GM13976 (cell line): ENCODE measurements at regions not wholly inside any gene's neighbourhood (a gene's known extent, or its start where the extent isn't known, plus 50 kb on each side); places are given as distances from the start of the nearest gene placed in this dataset.

Experiments used
- DNase-seq: peaks from one replicate; pipeline ENCODE4 v3.0.0; 2012; ENCODE audit warnings: low spot score
- in situ Hi-C: fragments of 300-500 bp; cut with MboI; formaldehyde crosslinking; loops from one replicate; pipeline ENCODE4 v1.12.0; 2022; ENCODE audit warnings: low sequenced_read_pairs, mixed read lengths, inconsistent platforms; ENCODE audit not compliant: unreplicated experiment
- TF ChIP-seq, protein P1 (sequence below): IDR thresholded peaks from 2 replicates; pipeline ENCODE4 v1.5.1; 2012; ENCODE audit warnings: borderline replicate concordance, mild to moderate bottlenecking; ENCODE audit not compliant: insufficient read depth; ENCODE audit errors: extremely low read depth, missing control alignments, control extremely low read depth

DNA sequence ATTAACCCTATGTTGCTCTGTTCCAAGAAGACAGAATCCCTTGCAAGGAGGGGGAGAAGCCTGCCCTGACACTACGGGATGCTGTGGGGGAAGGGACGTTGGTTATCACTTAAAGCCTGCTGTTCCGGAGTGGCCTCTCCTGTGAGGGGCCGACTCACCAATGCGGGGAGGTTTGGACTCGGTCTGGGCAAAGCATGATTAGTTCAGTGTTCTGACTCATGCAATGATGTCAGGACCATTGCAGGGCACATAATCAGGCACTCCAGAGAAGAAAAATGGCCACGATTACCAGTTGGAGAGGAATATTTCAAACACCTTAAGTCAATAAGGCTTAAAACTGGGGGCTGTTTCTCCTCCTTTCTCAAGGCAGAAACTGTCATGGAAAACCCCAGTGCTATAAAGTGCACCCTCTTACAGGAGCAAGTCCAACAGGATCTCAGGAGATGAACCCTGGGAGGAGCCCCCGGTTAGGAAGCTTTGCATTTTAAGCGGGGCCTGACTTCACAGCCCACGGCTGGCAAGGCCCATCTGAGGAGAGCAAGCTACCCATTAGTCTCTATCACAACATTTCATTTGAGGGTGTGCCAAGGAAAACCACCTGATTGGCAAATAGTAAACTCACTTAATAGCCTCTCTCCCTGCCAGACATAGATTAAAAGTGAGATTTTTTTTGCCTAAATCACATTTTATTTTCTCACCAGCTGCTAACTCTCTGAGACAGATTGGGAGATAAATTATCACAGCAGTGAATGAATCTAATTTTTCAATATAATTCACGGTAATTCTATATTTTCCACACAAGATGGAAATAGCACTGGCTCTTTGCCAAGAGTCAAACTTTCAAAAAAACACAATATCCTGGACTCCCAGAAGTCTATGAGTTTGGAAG is 202.5 kb downstream of the C1orf94 start:
- in situ Hi-C loops = no loop called here
- no peak for DNase-seq

GRCh38 chr1:34379911-34380310 is 203.2 kb downstream of the C1orf94 start:
- DNase-seq = no peak
- in situ Hi-C loops = no loop called here
- TF ChIP-seq, protein P1, sequence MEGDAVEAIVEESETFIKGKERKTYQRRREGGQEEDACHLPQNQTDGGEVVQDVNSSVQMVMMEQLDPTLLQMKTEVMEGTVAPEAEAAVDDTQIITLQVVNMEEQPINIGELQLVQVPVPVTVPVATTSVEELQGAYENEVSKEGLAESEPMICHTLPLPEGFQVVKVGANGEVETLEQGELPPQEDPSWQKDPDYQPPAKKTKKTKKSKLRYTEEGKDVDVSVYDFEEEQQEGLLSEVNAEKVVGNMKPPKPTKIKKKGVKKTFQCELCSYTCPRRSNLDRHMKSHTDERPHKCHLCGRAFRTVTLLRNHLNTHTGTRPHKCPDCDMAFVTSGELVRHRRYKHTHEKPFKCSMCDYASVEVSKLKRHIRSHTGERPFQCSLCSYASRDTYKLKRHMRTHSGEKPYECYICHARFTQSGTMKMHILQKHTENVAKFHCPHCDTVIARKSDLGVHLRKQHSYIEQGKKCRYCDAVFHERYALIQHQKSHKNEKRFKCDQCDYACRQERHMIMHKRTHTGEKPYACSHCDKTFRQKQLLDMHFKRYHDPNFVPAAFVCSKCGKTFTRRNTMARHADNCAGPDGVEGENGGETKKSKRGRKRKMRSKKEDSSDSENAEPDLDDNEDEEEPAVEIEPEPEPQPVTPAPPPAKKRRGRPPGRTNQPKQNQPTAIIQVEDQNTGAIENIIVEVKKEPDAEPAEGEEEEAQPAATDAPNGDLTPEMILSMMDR = no peak

More for the DNA sequence above, 202.5 kb downstream of the C1orf94 start:
- TF ChIP-seq, protein P1 = no peak

- no peak for DNase-seq
- TF ChIP-seq, protein P1 = no peak
- in situ Hi-C loops = no loop called here
Measured at GRCh38 chr1:34380526-34381124, 203.9 kb downstream of the C1orf94 start.

- DNase-seq = no peak
- in situ Hi-C loops = no loop called here
- TF ChIP-seq, protein P1 = no peak
Measured at GRCh38 chr1:34389974-34390373, 213.3 kb downstream of the C1orf94 start.

DNA sequence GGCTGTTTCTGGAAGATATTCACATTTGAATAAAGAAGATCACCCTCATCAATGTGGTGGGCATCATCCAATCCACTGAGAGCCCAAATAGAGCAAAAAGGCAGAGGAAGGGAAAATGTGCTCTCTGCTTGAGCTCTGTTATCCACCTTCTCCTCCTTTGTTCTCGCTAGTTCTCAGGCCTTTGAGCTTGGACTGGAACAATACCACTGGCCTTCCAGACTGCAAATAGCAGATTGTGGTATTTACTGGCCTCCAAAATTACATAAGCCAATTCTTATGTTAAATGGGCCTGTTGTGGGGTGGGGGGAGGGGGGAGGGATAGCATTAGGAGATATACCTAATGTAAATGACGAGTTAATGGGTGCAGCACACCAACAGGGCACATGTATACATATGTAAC is 219.3 kb downstream of the C1orf94 start:
- TF ChIP-seq, protein P1 = no peak
- DNase-seq = no peak
- in situ Hi-C loops = no loop called here

DNA sequence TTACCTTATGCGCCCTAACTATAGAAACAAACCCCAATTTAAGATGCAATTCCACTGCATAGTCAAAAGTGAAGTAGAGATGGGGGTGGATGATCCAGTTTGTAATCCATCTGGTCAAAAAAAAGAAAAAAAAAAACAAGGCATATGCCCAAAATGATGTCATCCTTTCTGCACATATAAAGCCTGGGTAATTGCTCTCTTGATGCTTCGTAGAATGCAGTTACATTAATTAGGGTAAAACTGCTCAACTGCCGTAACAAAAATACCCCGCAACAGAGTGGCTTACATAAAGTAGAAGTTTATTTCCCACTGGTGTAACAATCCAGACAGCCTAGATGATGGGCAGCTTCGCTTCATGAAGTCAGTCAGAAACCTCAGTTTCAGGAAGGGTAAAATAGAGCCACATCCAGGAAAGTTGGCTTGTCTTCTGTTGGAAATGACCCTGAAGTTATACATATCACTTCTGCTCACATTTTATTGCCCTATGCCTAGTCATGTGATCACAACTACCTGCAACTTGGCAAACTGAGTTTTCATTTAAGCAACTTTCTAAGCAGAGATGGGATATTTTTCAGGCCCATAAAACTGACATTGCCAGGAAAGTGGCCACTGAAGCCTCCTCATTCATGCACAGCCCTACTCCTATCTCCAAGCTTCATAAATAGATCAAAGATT is 221.7 kb downstream of the C1orf94 start:
- TF ChIP-seq, protein P1 = no peak
- no peak for DNase-seq
- in situ Hi-C loops = no loop called here
